GM12873 (cell line): ENCODE measurements at regions not wholly inside any gene's neighbourhood (a gene's known extent, or its start where the extent isn't known, plus 50 kb on each side); places are given as distances from the start of the nearest gene placed in this dataset.

ENCODE experiments used
- TF ChIP-seq, protein P1 (sequence below): IDR thresholded peaks from 2 replicates; pipeline ENCODE4 v1.5.1; 2012; ENCODE audit warnings: low read depth, mild to moderate bottlenecking, moderate library complexity, low read length, control low read depth; ENCODE audit not compliant: insufficient read depth; ENCODE audit errors: missing control alignments

GRCh38 chr21:41670056-41670805, 96.6 kb downstream of the RIPK4 start:
- TF ChIP-seq, protein P1, sequence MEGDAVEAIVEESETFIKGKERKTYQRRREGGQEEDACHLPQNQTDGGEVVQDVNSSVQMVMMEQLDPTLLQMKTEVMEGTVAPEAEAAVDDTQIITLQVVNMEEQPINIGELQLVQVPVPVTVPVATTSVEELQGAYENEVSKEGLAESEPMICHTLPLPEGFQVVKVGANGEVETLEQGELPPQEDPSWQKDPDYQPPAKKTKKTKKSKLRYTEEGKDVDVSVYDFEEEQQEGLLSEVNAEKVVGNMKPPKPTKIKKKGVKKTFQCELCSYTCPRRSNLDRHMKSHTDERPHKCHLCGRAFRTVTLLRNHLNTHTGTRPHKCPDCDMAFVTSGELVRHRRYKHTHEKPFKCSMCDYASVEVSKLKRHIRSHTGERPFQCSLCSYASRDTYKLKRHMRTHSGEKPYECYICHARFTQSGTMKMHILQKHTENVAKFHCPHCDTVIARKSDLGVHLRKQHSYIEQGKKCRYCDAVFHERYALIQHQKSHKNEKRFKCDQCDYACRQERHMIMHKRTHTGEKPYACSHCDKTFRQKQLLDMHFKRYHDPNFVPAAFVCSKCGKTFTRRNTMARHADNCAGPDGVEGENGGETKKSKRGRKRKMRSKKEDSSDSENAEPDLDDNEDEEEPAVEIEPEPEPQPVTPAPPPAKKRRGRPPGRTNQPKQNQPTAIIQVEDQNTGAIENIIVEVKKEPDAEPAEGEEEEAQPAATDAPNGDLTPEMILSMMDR: no peak

DNA sequence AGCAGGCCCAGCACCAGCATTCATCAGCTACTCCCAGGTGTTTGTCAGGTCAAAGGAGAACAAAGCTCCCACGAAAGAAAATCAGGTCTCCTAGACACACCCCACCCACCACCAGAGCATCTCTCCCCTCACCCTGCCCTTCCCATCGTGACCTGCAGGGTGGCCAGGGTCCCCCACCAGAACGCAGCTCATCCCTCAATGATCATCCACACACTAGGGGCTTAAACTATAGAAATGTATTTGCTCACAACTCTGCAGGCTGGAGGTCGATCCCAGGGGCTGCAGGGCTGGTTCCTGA, 97.4 kb downstream of the RIPK4 start:
- TF ChIP-seq, protein P1: no peak

GRCh38 chr21:41668686-41669532, 97.9 kb downstream of the RIPK4 start:
- TF ChIP-seq, protein P1: no peak

DNA sequence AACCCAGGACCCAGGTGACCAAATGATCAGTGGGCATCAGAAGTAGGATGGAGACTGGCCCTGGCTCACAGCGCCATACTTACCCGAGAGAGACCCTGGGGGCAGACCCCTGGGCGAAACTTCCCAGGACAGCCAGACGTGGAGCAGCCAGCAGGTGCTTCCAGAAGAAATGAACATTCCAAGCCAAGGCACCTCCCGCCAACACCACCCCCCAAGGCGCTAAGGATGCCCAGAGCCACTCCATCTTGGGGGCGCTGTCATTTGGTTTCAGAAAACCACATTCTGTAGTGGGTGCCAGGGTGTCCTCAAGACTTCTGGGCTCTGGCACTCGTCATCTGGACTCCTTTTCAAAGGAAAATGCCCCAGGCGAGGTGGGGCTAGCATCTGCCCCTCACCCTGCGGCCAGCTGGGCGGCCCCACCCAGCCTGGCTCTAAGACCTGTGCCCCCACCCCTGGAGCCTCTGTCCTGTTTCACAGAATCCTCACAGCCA, 98.8 kb downstream of the RIPK4 start:
- TF ChIP-seq, protein P1: no peak

GRCh38 chr21:41667136-41667535, 99.7 kb downstream of the RIPK4 start:
- TF ChIP-seq, protein P1: no peak

- TF ChIP-seq, protein P1: no peak
These were observed 100.2 kb downstream of the RIPK4 start for GRCh38 chr21:41666641-41667081.
